GM10266 (cell line): ENCODE measurements at regions not wholly inside any gene's neighbourhood (a gene's known extent, or its start where the extent isn't known, plus 50 kb on each side); places are given as distances from the start of the nearest gene placed in this dataset.
A peak's percentile ranks its signal among the peaks of the same experiment; 100 is the strongest.

Experiments
- DNase-seq: peaks from one replicate; pipeline ENCODE4 v3.0.0; 2012; ENCODE audit errors: extremely low spot score
- TF ChIP-seq, protein P1 (sequence below): IDR thresholded peaks from 2 replicates; pipeline ENCODE4 v1.5.1; 2012; ENCODE audit warnings: mild to moderate bottlenecking, low read depth; ENCODE audit not compliant: control insufficient read depth, insufficient read depth; ENCODE audit errors: missing control alignments

DNA sequence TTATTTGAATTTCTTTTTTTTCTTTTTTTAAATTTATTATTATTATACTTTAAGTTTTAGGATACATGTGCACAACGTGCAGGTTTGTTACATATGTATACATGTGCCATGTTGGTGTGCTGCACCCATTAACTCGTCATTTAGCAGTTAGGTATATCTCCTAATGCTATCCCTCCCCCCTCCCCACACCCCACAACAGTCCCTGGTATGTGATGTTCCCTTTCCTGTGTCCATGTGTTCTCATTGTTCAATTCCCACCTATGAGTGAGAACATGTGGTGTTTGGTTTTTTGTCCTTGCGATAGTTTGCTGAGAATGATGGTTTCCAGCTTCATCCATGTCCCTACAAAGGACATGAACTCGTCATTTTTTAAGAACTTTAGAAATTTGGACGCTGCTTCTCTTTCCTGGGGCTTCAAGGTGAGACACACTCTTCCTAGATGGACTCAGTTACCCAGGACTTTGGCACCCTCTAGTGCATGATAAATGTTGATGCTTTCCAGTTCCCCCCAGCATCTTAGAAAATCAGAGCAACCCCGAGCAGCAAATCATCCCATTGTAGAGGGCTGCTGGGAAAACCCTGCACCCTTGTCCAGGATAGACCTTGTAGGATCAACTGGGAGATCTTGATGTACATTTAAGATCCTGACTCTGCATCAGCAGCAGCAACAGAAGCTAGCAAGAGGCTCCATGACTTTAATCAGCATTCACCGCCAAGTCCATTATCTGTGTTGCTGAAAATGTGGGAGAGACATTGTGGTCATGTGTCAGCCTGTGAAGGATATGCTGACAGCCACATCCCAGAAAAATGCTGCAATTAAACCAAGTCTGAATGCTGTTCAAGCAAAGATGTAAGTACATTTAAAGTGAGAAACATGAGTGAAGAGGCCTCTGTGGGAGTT, 266.9 kb upstream of the FAM78B start:
- DNase-seq: peak; percentile 24
- TF ChIP-seq, protein P1, sequence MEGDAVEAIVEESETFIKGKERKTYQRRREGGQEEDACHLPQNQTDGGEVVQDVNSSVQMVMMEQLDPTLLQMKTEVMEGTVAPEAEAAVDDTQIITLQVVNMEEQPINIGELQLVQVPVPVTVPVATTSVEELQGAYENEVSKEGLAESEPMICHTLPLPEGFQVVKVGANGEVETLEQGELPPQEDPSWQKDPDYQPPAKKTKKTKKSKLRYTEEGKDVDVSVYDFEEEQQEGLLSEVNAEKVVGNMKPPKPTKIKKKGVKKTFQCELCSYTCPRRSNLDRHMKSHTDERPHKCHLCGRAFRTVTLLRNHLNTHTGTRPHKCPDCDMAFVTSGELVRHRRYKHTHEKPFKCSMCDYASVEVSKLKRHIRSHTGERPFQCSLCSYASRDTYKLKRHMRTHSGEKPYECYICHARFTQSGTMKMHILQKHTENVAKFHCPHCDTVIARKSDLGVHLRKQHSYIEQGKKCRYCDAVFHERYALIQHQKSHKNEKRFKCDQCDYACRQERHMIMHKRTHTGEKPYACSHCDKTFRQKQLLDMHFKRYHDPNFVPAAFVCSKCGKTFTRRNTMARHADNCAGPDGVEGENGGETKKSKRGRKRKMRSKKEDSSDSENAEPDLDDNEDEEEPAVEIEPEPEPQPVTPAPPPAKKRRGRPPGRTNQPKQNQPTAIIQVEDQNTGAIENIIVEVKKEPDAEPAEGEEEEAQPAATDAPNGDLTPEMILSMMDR: peak; percentile 57

DNA sequence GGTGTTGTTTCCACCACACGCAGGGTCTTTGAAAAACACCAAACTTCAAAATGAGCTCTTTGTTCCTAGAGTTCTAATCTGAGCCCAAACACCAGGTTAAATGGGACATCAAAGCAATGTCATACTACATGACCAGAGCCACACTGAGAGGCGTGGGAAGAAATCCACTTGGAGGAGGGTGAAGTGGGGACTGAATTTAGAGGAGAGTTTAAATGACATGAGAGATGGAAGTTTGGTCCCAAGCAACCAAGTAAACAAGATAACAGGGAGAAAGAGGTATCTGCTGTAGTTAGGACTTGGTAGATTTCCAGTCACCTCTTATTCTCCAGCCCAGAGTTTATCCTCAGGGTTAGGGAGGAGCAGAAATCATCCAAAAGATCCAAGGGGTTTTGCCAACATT, 290.9 kb upstream of the FAM78B start:
- DNase-seq: no peak
- TF ChIP-seq, protein P1: no peak

DNA sequence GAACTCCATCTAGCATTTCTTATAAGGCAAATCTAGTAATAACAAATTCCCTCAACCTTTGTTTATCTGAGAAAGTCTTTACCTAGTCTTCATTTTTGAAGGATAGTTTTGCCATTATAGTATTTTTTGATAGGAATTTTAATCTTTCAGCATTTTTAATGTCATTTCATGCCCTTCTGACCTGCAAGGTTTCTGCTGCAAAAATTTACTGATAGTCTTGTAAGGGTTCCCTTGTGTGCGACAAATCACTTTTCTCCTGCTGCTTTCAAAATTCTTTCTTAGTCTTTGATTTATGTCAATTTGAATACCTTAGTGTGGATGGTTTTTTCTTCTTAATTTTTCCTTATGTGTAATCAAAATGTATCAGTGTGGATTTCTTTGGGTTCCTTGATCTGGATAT, 297.5 kb upstream of the FAM78B start:
- no peak for DNase-seq
- TF ChIP-seq, protein P1: no peak

DNA sequence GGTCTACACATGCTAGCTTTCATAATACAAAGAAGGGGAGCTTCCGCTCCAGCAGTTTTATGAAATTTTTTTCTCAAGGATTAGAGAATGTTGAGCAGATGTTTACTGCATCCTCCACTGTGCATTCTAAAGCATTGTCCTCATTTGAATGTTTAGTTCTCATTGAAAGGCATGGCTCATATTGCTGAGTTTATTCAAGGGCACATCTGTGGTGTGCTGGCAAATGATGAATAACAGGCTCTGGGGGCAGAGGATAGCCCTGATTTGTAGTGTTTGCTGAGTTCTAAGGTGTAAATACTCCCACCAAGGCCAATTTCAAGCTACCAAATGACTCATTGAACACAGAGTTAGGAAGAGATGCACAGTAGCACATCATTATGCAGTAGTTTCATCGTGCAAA, 303.2 kb upstream of the FAM78B start:
- DNase-seq: no peak
- TF ChIP-seq, protein P1: no peak

DNA sequence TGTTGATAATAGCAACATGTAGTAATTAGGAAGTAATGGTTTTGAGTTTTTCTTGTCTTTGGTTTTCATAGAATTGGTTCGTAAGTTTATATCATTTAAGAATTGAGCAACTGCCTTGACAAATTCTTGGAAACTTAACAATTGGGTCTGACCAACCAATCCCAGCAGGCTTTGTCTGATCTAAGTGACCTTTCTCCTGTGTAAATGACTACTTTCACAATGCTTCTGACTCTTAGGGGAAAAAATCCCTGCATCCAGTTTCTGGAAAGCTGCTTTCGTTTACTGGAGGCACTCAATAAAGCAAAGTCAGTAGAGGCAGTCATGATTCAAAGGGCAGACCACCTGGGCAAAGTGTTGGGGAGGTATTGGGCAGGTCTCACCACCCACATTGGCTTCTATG, 303.6 kb upstream of the FAM78B start:
- no peak for DNase-seq
- TF ChIP-seq, protein P1: no peak

DNA sequence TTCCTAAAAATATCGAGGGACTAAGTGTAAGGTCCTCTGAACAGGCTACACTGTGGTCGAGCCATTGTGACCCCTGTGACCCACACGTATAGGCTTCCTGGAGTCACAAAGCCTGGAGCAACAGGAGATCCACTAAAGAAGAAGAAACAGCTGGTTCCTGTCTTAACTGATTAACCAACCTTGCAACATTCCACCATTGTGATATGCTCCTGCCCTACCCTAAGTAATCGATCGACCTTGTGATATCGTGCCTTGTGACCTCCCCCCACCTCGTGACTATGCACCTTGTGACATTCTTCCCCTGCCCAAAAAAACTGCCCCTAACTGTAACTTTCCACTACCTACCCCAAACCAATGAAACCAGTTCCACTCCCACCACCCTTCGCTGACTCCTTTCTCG, 304.6 kb upstream of the FAM78B start:
- no peak for DNase-seq
- TF ChIP-seq, protein P1: no peak

DNA sequence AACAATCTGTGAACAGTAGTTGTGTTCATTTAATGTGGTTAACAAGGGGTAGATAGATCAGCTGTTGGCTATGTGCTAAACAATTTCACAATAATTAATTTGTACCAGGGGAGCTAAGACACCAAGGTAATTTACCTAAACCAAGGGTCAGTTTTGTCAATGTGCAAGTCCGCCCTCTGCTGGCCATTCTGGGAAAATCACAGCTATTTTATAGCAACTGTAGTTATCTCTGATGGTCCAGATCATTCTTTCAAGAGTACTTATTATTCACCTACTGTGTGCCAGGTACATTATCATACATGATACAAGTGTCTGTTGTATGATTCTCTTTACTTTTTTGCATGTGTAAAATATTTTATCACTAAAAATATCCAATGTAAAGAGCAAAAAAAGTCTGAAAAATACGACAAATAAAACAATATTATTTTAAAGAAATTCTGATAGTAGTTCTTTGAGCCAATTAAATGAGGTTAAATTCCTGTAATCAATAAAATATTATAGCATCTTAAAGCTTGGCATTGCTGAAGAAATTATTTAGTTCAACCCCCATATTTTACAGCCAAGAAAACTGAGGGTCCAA, 312.3 kb upstream of the FAM78B start:
- TF ChIP-seq, protein P1: peak; percentile 84
- peak; percentile 20 for DNase-seq
